ENCODE measurements at regions not wholly inside any gene's neighbourhood (a gene's known extent, or its start where the extent isn't known, plus 50 kb on each side); places are given as distances from the start of the nearest gene placed in this dataset.

DNA sequence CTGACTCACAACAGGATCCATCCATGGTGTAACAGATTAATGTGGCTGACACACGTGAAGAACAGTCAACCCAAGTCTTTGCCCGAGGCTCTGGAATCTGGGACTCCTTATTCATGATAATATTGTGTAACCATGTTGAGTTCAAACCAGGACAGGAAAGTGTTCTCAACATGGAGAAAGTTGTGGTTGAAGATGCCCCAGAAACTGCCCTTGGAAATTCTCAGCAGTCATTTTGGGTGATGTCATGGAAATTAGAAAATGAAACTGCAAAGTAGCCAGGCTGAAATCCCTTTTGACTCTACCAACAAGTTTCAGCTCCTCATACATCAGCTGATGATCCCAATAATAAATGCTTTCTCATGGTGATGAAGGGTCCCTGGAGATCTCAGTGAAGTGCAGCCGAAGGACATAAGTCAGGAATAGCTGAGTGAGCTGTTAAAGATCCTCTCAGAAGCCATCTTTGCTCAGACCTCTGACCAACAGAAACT is 307.7 kb downstream of the TNS1 start:
- CTCF ChIA-PET (ENCODE audit: unreplicated experiment): no interaction called here
- BruUV-seq (replicated peaks): no TSS peak
- Histone ChIP-seq H3K79me2 (ENCODE audit: insufficient read depth, low read depth, low read length) (no peaks in the 10 kb centered on the region), H3K4me3 (ENCODE audit: low read depth, low read length, poor library complexity, severe bottlenecking) (no peak overlapping the region), H3K4me1 (ENCODE audit: insufficient read depth, low read length, poor library complexity, severe bottlenecking) (no peaks in the 10 kb centered on the region), H3K9me2 (ENCODE audit: insufficient read depth, low read length) (no peaks in the 10 kb centered on the region), H3K4me2 (ENCODE audit: low read length) (no peak overlapping the region), H3K36me3 (ENCODE audit: insufficient read depth, low read length) (no peaks in the 10 kb centered on the region), H2AFZ (ENCODE audit: low read length) (no peak overlapping the region), H3K27ac (ENCODE audit: low read depth, low read length, poor library complexity, severe bottlenecking) (no peak overlapping the region), H3K9me3 (ENCODE audit: low read length) (no peaks in the 10 kb centered on the region), H4K20me1 (ENCODE audit: insufficient read depth, low read length) (no peaks in the 10 kb centered on the region)
- POLR2A ChIA-PET: no interaction called here
- DNase-seq (ENCODE audit: low spot score): no peak
- intact Hi-C loops (cut with micrococcal nuclease; ENCODE audit: unreplicated experiment): no loop called here
- TF ChIP-seq CTCF (conservative IDR thresholded peaks at IDR 0.05; ENCODE audit: low read length): no peak

DNA sequence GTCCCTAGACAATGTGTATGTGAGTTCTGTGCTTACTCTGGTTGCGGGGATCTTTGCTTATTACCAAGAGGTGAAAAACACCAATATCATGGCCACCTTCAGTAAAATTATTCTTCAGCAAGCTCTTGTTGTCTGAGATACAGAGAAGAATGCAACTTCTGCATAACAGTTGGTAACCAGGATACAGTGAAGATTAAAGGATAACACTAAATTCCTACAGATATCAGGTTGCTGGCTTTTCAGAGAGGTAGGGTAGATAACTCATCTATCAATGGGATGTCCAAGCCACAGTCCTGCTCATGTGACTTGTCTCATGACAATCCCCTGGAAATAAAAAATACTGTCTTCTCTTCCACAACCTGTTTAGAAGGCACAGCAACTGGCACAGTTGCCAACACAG is 308.5 kb downstream of the TNS1 start:
- no peaks in the 10 kb centered on the region for H3K9me3 ChIP-seq (ENCODE audit: low read length)
- no TSS peak for BruUV-seq (replicated peaks)
- no peak for DNase-seq (ENCODE audit: low spot score)
- H2AFZ ChIP-seq (ENCODE audit: low read length): no peak overlapping the region
- H3K27ac ChIP-seq (ENCODE audit: low read depth, low read length, poor library complexity, severe bottlenecking): no peak overlapping the region
- H3K79me2 ChIP-seq (ENCODE audit: insufficient read depth, low read depth, low read length): no peaks in the 10 kb centered on the region
- no peaks in the 10 kb centered on the region for H3K36me3 ChIP-seq (ENCODE audit: insufficient read depth, low read length)
- no peaks in the 10 kb centered on the region for H3K9me2 ChIP-seq (ENCODE audit: insufficient read depth, low read length)
- H3K4me3 ChIP-seq (ENCODE audit: low read depth, low read length, poor library complexity, severe bottlenecking): no peak overlapping the region
- no peak for TF ChIP-seq EZH2phosphoT487 (IDR thresholded peaks at IDR 0.05; ENCODE audit: borderline replicate concordance, low read depth, low read length)
- TF ChIP-seq CTCF (conservative IDR thresholded peaks at IDR 0.05; ENCODE audit: low read length): no peak
- H3K4me1 ChIP-seq (ENCODE audit: insufficient read depth, low read length, poor library complexity, severe bottlenecking): no peaks in the 10 kb centered on the region
- no peak overlapping the region for H3K4me2 ChIP-seq (ENCODE audit: low read length)
- intact Hi-C loops (cut with micrococcal nuclease; ENCODE audit: unreplicated experiment): no loop called here
- CTCF ChIA-PET (ENCODE audit: unreplicated experiment): no interaction called here
- H4K20me1 ChIP-seq (ENCODE audit: insufficient read depth, low read length): no peaks in the 10 kb centered on the region
- POLR2A ChIA-PET: no interaction called here

DNA sequence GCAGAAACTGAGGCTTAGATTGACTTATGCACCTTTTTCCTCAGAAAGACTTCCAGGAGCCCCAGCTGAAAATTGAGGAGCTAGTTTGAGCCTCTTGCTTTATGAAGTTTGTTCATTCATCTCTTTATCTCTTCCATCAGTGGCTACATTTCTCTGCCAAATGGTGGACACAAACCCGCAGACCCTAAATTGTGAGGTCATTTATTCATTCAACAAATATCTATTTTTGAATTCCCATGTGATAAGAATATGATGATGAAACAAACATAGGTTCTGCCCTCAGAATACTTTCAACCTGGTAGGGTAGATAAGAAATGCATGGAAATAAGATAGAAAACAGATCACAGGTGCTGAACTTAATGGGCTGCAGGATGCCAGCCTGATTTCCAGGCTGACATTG is 309.4 kb downstream of the TNS1 start:
- Histone ChIP-seq H3K79me2 (ENCODE audit: insufficient read depth, low read depth, low read length) (no peaks in the 10 kb centered on the region), H3K9me3 (ENCODE audit: low read length) (no peaks in the 10 kb centered on the region), H3K4me2 (ENCODE audit: low read length) (no peak overlapping the region), H3K4me3 (ENCODE audit: low read depth, low read length, poor library complexity, severe bottlenecking) (no peak overlapping the region), H3K9me2 (ENCODE audit: insufficient read depth, low read length) (no peaks in the 10 kb centered on the region), H3K27ac (ENCODE audit: low read depth, low read length, poor library complexity, severe bottlenecking) (no peak overlapping the region), H3K4me1 (ENCODE audit: insufficient read depth, low read length, poor library complexity, severe bottlenecking) (no peaks in the 10 kb centered on the region), H4K20me1 (ENCODE audit: insufficient read depth, low read length) (no peaks in the 10 kb centered on the region), H2AFZ (ENCODE audit: low read length) (no peak overlapping the region), H3K36me3 (ENCODE audit: insufficient read depth, low read length) (no peaks in the 10 kb centered on the region)
- ChIA-PET POLR2A (no interaction called here), CTCF (ENCODE audit: unreplicated experiment) (no interaction called here)
- intact Hi-C loops (cut with micrococcal nuclease; ENCODE audit: unreplicated experiment): no loop called here
- DNase-seq (ENCODE audit: low spot score): no peak
- TF ChIP-seq CTCF (conservative IDR thresholded peaks at IDR 0.05; ENCODE audit: low read length) (no peak), EZH2phosphoT487 (IDR thresholded peaks at IDR 0.05; ENCODE audit: borderline replicate concordance, low read depth, low read length) (no peak)
- BruUV-seq (replicated peaks): no TSS peak
